NCI-H69 (cell line): ENCODE measurements at regions not wholly inside any gene's neighbourhood (a gene's known extent, or its start where the extent isn't known, plus 50 kb on each side); places are given as distances from the start of the nearest gene placed in this dataset.
"Not testable (repeated sequence)": the region's sequence is repeated elsewhere in the genome, so short reads cannot be mapped to it uniquely, and the experiment has no call there.

ENCODE experiments used
- DNase-seq: peaks from one replicate; lab custom pipeline; 2025; lab: John Stamatoyannopoulos, UW

- no peak for DNase-seq
Observed at GRCh38 chr16:31702796-31703195, 170.8 kb upstream of the ZNF267 start.

DNA sequence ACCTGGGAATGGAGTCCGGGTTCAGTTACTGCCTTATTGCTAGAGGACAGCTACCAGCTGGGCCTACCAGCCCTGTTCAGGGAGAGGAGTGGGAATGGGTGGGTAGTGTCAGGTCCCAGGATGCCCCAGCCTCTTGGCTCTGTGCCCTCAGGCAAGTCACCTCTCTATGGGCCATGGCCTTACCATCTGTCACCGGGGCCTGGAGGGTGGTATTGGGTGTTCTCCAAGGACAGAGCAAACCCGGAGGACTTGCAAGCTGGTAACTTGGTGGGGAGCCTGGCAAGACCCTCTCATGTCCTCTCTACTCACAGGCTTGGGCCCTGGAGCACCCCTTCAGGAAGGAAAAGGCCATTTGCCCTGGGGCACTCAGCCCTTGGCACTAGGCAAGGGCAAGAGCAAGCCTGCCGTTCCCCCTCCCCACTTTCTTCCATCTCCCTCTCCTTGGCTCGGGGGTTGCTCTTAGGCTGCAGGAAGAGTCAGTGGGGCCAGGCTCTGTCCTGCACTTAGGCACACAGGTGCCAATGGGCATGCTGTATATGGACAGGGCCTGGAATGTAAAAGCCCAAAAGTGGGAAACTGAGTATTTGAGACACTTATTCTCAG, 170.0 kb upstream of the ZNF267 start:
- DNase-seq: peak; percentile 3

- DNase-seq: no peak
Observed at GRCh38 chr16:31704138-31704537, 169.5 kb upstream of the ZNF267 start.

DNA sequence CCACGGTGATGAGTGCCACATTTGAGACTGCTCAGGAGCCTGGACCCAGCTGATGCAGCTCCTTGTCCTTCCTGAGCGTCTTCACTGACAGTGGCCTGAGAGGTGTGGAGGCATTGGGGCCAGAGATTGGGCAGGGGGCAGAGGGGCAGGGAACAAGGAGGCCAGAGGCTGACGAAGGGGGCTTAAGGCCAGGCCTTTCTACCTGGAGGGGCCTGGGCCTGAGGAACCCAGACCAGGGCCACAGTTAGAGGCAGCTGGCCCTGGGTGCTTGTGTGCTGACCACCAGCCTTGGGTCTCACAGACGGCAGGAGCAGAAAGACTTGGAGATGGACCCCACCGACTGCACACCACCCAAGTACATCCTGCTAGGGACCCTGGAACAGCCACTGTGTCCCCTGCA, 168.2 kb upstream of the ZNF267 start:
- DNase-seq: no peak

GRCh38 chr16:31706318-31706717, 167.3 kb upstream of the ZNF267 start:
- no peak for DNase-seq

DNA sequence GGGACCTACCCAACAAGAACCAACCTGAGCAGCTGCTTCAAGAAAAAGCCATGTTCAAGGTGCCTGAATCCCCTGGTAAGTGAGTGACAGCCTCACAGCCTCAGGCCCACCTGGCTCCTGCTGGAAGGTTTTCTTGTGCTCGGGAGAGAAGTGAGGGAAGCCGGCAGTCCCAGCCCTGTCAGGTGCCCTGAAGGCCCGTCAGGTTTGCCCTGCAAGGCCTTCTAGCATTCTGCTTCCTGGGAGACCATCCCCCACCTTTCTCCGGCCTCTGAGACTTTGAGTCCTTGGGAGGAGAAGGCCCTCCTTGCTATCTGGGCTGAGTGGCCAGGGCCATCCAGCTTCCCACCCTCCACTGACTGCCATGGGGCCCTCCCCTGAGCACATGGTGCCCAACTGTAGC, 166.7 kb upstream of the ZNF267 start:
- DNase-seq: no peak

GRCh38 chr16:31707743-31708335, 165.8 kb upstream of the ZNF267 start:
- DNase-seq: no peak

DNA sequence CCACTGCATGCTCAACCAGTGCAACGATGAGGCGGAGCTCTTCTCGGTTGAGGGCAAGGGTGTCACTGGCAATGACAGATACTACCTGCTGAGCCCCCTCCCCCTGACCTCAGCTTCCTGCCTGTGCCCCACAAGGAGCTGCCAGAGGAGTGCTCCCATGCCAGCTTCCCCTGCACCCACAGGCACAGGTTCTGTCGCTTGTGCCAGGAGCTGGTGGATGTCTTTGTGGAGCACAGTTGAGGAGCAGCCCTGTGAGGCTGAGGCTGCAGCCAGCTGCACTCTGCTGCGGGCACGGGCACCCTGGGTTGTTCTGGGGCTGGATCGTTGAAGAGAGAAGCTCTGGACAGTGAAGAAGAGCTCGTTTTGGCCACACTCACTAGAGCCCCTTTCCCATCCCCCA, 165.3 kb upstream of the ZNF267 start:
- DNase-seq: no peak

DNA sequence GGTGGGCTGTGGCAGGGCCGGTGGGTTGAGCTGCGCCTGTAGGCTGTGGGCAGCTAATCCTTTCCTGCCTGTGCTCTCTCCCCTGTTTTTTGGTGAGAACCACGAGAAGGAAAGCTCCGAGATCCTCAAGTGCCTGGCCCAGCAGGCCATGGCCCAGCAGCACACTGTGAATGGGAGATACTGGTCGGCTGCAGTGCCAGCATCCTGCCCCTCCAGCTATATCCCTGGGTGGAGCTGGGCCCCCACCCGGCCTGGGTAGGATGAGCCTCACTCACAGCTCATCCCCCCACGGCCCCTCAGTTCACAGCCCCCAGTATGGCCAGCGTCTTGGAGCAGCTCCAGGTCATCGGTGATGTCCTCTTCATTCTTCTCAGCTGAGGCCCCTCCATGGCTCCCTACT, 164.4 kb upstream of the ZNF267 start:
- no peak for DNase-seq

GRCh38 chr16:31710134-31710533, 163.5 kb upstream of the ZNF267 start:
- no peak for DNase-seq

GRCh38 chr16:31710880-31711279, 162.7 kb upstream of the ZNF267 start:
- no peak for DNase-seq

GRCh38 chr16:31711344-31711845, 162.2 kb upstream of the ZNF267 start:
- DNase-seq: peak; percentile 50

DNA sequence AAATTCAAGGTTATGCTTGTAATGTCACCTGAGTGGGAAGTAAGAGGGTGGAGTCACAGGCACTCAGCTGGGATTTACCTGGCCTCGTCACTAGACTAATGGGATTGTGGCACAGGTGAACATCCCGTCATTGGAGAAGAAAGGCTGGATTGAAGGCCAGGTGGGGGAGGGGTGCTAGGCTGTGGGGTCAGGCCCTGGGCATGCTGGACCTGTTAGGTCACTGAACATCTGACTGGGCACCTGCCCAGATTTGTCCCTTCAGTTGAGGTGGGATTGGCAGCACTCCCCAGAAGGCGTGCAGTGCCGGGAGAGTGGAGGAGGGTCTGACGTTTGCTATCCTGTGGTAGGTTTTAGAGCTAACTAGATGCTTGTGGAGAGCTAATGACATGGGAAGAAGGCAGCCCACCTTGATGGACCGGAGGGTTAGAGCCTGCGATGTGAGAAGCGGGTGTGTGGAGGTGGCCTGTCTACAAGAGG, 161.5 kb upstream of the ZNF267 start:
- DNase-seq: no peak

DNA sequence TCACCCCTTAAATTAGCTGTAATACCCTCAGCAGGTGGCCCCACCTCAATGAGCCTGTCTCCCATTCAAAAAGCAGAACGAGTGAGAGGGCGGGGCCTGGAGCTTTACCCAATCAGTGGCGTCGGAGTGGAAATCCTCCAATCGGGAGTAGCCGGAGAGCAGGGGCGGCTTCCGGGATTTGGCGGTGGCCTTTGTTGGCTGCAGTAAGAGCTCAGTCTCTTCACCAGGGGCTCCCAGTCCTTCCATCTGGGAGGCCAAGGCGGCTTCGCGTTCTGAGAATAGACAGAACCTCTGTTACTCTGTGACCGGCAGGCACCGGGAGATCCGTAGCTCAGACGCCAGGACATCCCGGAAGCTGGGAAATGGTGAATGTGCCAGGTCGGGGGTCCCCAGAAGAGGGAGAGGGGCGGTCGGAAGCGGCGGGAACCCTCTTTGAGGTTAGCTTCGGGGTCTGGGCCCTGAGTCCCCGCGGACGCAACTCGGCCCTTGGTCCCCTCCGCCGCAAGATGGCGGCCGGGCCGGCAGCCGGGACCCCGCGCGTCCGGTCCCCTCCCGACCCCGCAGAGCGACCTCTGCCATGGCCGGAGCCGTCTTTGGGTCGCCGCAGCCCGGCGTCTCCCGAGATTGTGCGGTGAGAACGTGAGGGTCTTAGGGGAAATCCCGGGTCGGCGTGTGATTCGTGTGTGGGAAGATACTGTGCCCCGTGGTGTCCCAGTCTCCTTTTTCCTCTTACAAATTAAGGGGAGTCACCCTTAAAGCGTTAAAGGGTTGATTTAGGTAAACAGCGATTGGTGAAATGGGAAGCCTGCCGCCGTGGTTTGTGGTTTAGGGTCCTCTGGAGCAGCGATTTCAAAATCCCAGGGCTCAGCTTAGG, 160.3 kb upstream of the ZNF267 start:
- DNase-seq: peak; percentile 98

DNA sequence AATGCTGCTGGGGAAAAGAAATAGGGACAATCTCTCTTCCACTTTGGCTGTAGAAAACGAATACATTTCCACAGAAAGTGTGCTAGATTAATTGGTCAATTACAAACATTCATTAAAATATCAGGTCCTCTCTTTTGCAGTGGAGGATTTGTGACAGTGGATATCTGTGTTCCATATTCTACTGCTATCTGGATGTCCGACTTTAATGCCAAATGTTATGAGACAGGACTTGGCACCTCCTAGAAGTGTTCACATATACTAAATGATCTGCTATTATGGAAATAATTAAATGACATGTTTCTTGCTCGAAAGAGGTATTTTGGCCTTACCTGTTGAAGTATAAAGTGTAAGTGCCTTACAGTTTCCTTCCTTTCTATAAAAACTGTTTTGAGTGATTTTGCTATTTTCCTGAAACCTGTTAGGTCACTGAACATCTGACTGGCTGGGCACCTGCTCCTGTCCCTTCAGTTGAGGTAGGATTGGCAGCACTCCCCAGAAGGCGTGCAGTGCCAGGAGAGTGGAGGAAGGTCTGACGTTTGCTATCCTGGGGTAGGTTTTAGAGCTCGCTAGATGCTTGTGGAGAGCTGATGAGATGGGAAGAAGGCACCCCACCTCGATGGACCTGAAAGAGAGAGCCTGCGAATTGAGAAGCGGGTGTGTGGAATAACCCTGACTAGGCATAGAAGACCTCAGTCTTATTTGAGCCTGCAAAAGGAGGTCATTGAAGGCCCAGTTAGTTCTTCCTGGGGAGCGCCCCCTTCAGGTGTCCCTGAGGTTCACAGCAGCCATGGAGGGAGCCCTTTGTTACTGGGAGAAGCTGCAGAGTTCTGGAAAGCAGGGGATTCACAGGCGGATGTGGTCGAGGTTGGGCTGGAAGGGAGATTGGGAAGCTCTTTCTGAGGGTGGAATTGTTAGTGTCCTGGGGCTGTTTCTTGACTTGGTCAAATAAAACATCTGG, 159.4 kb upstream of the ZNF267 start:
- peak; percentile 45 for DNase-seq

DNA sequence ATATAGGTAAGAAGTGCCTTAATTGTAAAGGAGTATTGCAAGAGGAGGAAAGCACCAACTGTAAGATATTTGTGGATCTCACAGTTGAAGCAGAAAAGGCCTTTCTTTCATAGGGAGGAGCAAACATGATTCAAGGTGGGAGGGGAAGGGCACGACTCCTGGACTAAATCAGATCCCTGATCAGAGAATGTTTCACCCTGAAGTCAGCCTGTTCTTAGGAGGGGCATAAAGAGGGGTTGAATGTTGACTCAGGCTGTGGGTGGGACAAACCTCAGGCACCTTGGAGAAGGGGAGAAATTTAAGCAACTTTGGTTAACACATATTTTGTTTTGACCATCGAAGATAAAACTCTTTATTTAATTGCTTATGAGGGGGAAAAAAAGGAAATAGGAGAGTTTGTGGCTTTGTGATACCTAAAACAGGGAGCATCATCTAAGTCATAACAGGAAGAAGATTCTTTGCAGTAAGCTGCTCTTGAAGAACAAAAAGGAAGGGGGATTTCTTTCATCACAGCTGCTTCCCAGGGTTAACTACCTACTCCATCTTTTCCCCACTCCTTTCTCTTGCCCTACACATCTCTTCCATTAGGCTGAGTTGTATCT, 158.6 kb upstream of the ZNF267 start:
- DNase-seq: no peak

GRCh38 chr16:31715915-31716314, 157.7 kb upstream of the ZNF267 start:
- DNase-seq: no peak

DNA sequence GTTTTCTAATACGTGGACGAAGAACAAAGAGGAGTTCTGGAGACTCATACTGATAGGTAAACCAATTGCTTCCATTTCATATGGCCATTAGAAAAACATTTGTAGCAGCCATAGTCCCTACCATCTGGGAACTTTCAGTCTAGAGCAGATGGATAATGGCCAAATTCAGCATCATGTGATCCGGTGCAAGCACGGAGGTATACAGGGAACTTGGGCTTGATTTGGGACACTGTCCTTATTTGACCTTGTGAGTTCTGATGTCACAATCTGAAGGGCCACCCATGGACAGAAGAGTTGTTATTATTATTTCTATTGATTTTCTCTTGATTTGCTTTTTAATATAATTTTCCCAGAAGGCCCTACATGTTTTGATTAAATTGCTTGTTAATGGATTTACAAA, 154.6 kb upstream of the ZNF267 start:
- DNase-seq: no peak

DNA sequence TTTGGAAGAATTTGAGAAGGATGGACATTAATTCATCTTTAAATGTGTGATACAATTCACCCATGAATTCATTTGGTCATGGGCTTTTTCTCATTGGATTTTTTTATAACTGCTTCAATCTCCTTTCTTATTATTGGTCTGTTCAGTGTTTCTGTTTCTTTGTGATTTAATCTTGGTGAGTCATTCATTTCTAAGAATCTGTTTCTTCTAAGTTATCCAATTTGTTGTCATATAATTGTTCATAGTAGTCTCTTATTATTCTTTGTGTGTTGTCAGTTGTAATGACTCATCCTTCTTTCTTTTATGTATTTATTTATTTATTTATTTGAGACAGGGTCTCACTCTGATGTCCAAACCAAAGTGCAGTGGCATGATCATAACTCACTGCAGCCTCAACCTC, 146.1 kb upstream of the ZNF267 start:
- no peak for DNase-seq

DNA sequence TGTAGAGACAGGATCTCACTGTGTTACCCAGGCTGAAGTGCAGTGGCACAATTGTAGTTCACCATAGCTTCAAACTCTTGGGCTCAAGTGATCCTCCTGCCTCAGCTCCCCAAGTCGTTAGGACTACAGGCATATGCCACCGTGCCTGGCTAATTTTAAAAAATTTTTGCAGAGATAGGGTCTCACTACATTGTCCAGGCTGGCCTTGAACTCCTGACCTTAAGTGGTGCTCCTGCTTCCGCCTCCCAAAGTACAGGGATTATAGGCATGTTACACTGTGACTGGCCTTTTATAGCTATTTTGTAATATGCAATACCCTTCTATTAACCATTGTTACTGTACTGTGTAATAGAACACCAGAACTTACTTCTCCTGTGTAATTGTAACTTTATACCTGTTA, 139.3 kb upstream of the ZNF267 start:
- DNase-seq: no peak

- not testable (repeated sequence) for DNase-seq
Observed at GRCh38 chr16:31745098-31745497, 128.5 kb upstream of the ZNF267 start.
